Transverse colon (tissue), 4 donors: ENCODE measurements at regions not wholly inside any gene's neighbourhood (a gene's known extent, or its start where the extent isn't known, plus 50 kb on each side); places are given as distances from the start of the nearest gene placed in this dataset.

Experiments
- DNase-seq: peaks from one replicate; pipeline ENCODE4 v3.0.0-alpha.2; 2019
- H3K27ac ChIP-seq, 4 donors: fragments of 200-600 bp; sonication (generic); 2 replicates each; pipeline ENCODE4 v1.5.1; 2016 to 2018; ENCODE audit warnings: inconsistent platforms in 4 of 4
- H3K27me3 ChIP-seq: fragments of 200-600 bp; sonication (generic); 2 replicates; pipeline ENCODE4 v1.5.1; 2017; ENCODE audit warnings: inconsistent platforms
- H3K36me3 ChIP-seq, 4 donors: fragments of 200-600 bp; sonication (generic); 2 replicates each; pipeline ENCODE4 v1.5.1; 2017 to 2019; ENCODE audit warnings: inconsistent platforms in 4 of 4
- H3K4me1 ChIP-seq, 4 donors: fragments of 200-600 bp; sonication (generic); 2 replicates each; pipeline ENCODE4 v1.5.1; 2017 to 2020; ENCODE audit warnings: inconsistent platforms in 4 of 4
- H3K4me3 ChIP-seq, 4 donors: fragments of 200-600 bp; sonication (generic); 1 replicate in 1 of 4; 2 replicates in 3 of 4; pipeline versions ENCODE4 v1.5.1 to v1.6.1; 2017 to 2019; ENCODE audit warnings: inconsistent platforms in 4 of 4
- H3K9me3 ChIP-seq, 2 donors: fragments of 200-600 bp; sonication (generic); 2 replicates each; pipeline ENCODE4 v1.5.1; 2017 to 2019; ENCODE audit warnings: inconsistent platforms in 2 of 2
- CTCF ChIP-seq, 5 experiments: fragments of 200-600 bp in 3 of 5; fragments of 450-650 bp in 2 of 5; sonication (generic) in 3 of 5; IDR thresholded peaks; 1 replicate in 2 of 5; 2 replicates in 3 of 5; pipeline ENCODE4 v1.5.1; 2016 to 2017; ENCODE audit warnings: antibody characterized with exemption in 5 of 5, inconsistent platforms in 3 of 5, mild to moderate bottlenecking in 2 of 5, moderate library complexity in 1 of 5
- EP300 ChIP-seq: sonication (generic); formaldehyde crosslinking; IDR thresholded peaks from one replicate; pipeline ENCODE4 v1.6.1; 2017; ENCODE audit warnings: antibody characterized with exemption, low read depth
- POLR2A ChIP-seq: fragments of 450-650 bp; IDR thresholded peaks from one replicate; pipeline ENCODE4 v1.6.1; 2016; ENCODE audit warnings: antibody characterized with exemption, mild to moderate bottlenecking, moderate library complexity
- POLR2AphosphoS5 ChIP-seq, 3 donors: sonication (generic); formaldehyde crosslinking; IDR thresholded peaks; one replicate each; pipeline ENCODE4 v1.6.1; 2016; ENCODE audit warnings: antibody characterized with exemption in 3 of 3
- WGBS, 2 donors: methylation state at CpG; one replicate each; pipeline ENCODE4 v1.1.5; 2018; ENCODE audit warnings: low coverage in 1 of 2; 5-methylcytosine and 5-hydroxymethylcytosine counted together
- in situ Hi-C, 4 donors: fragments of 200-750 bp; cut with MboI; loops; one replicate each; pipeline versions ENCODE4 v1.15.0 to v1.15.1; 2017; ENCODE audit warnings: low sequenced_read_pairs in 3 of 4, low pct_ligation_motif_present in 1 of 4, low pct_unique_long_range_greater_than_20kb in 1 of 4
- intact Hi-C: fragments of 100-400 bp; cut with DNase I; formaldehyde crosslinking; loops from one replicate; pipeline ENCODE4 v1.15.1; 2023; ENCODE audit warnings: low total_unique reads

GRCh38 chr18:75503615-75504014 is 76.1 kb upstream of the SMIM21 start:
- no peak overlapping the region for H3K4me3 ChIP-seq
- H3K27me3 ChIP-seq: no peaks in the 10 kb centered on the region
- TF ChIP-seq POLR2A (no peak), CTCF (IDR thresholded peaks at IDR 0.05) (no peak), EP300 (no peak), POLR2AphosphoS5 (IDR thresholded peaks at IDR 0.05) (no peak)
- WGBS, 2 donors: 83 to 88% methylated on average over 2 of the region's 2 CpGs
- in situ Hi-C loops: no loop called here
- H3K9me3 ChIP-seq: no peaks in the 10 kb centered on the region
- no peaks in the 10 kb centered on the region for H3K4me1 ChIP-seq
- no peak overlapping the region for H3K27ac ChIP-seq
- H3K36me3 ChIP-seq: no peaks in the 10 kb centered on the region
- intact Hi-C loops: no loop called here
- no peak for DNase-seq

- Histone ChIP-seq H3K4me1 (no peaks in the 10 kb centered on the region), H3K27me3 (no peaks in the 10 kb centered on the region), H3K27ac (no peak overlapping the region), H3K9me3 (no peaks in the 10 kb centered on the region), H3K36me3 (no peaks in the 10 kb centered on the region), H3K4me3 (no peak overlapping the region)
- 74 to 80% methylated on average over 3 to 4 of the region's 4 CpGs for WGBS, 2 donors
- no peak for TF ChIP-seq EP300
- no peak for TF ChIP-seq POLR2A
- no peak for TF ChIP-seq CTCF (IDR thresholded peaks at IDR 0.05)
- no peak for TF ChIP-seq POLR2AphosphoS5 (IDR thresholded peaks at IDR 0.05)
- in situ Hi-C loops (no loop called here), intact Hi-C loops (no loop called here)
- no peak for DNase-seq
Measured at GRCh38 chr18:75502286-75502685, 74.8 kb upstream of the SMIM21 start.

- H3K9me3 ChIP-seq: no peaks in the 10 kb centered on the region
- DNase-seq: no peak
- no peak overlapping the region for H3K4me3 ChIP-seq
- intact Hi-C loops: no loop called here
- in situ Hi-C loops: no loop called here
- WGBS, 2 donors: 46 to 53% methylated on average over 2 of the region's 2 CpGs
- no peaks in the 10 kb centered on the region for H3K4me1 ChIP-seq
- H3K27ac ChIP-seq: no peak overlapping the region
- TF ChIP-seq EP300: no peak
- no peak for TF ChIP-seq POLR2A
- TF ChIP-seq CTCF (IDR thresholded peaks at IDR 0.05): no peak
- no peak for TF ChIP-seq POLR2AphosphoS5 (IDR thresholded peaks at IDR 0.05)
- no peaks in the 10 kb centered on the region for H3K36me3 ChIP-seq
- H3K27me3 ChIP-seq: no peaks in the 10 kb centered on the region
Measured at GRCh38 chr18:75500545-75500944, 73.0 kb upstream of the SMIM21 start.

GRCh38 chr18:75497576-75498235 is 70.2 kb upstream of the SMIM21 start:
- Histone ChIP-seq H3K4me3 (no peak overlapping the region), H3K9me3 (no peaks in the 10 kb centered on the region), H3K4me1 (no peaks in the 10 kb centered on the region), H3K36me3 (no peaks in the 10 kb centered on the region), H3K27ac (no peak overlapping the region), H3K27me3 (no peaks in the 10 kb centered on the region)
- 46 to 60% methylated on average over 8 of the region's 8 CpGs for WGBS, 2 donors
- no peak for DNase-seq
- in situ Hi-C loops (loop anchor here (25.0 kb wide), 2 partner anchors 610 to 835 kb away; no protein-coding TSS in a partner anchor), intact Hi-C loops (no loop called here)
- no peak for TF ChIP-seq EP300
- no peak for TF ChIP-seq POLR2A

- 72 to 75% methylated on average over 7 of the region's 7 CpGs for WGBS, 2 donors
- no peak for DNase-seq
- no peak for TF ChIP-seq POLR2AphosphoS5 (IDR thresholded peaks at IDR 0.05)
- TF ChIP-seq EP300: no peak
- TF ChIP-seq CTCF (IDR thresholded peaks at IDR 0.05): no peak
- TF ChIP-seq POLR2A: no peak
- H3K27ac ChIP-seq: no peak overlapping the region
- no peaks in the 10 kb centered on the region for H3K27me3 ChIP-seq
- H3K4me1 ChIP-seq: no peaks in the 10 kb centered on the region
- no peaks in the 10 kb centered on the region for H3K9me3 ChIP-seq
- H3K4me3 ChIP-seq: no peak overlapping the region
- H3K36me3 ChIP-seq: no peaks in the 10 kb centered on the region
- intact Hi-C loops: no loop called here
- in situ Hi-C loops: loop anchor here (25.0 kb wide), 2 partner anchors 609 to 834 kb away; no protein-coding TSS in a partner anchor
Measured at GRCh38 chr18:75496151-75496550, 68.6 kb upstream of the SMIM21 start.
